ENCODE measurements at regions not wholly inside any gene's neighbourhood (a gene's known extent, or its start where the extent isn't known, plus 50 kb on each side); places are given as distances from the start of the nearest gene placed in this dataset.

- TF ChIP-seq CTCF (IDR thresholded peaks at IDR 0.05) = no peak
- no peak for TF ChIP-seq POLR2A (IDR thresholded peaks at IDR 0.05)
Measured at GRCh38 chr16:66189951-66190350, 176.5 kb upstream of the CDH5 start.
